Esophagus muscularis mucosa (tissue), 4 donors: ENCODE measurements at regions not wholly inside any gene's neighbourhood (a gene's known extent, or its start where the extent isn't known, plus 50 kb on each side); places are given as distances from the start of the nearest gene placed in this dataset.

Source experiments
- DNase-seq: peaks from one replicate; pipeline ENCODE4 v3.0.0-alpha.2; 2017; ENCODE audit errors: extremely low spot score
- H3K27ac ChIP-seq, 4 donors: fragments of 200-600 bp; sonication (generic); replicated peaks in 1 of 4; 1 replicate in 3 of 4; 2 replicates in 1 of 4; pipeline ENCODE4 v1.5.1; 2016 to 2019; ENCODE audit warnings: mild to moderate bottlenecking in 1 of 4
- H3K27me3 ChIP-seq, 4 donors: fragments of 200-600 bp; sonication (generic); one replicate each; pipeline versions ENCODE4 v1.5.1 to v1.6.0; 2016 to 2019
- H3K36me3 ChIP-seq, 4 donors: fragments of 200-600 bp; sonication (generic); one replicate each; pipeline ENCODE4 v1.5.1; 2016 to 2019
- H3K4me1 ChIP-seq, 4 donors: fragments of 200-600 bp; sonication (generic); one replicate each; pipeline ENCODE4 v1.5.1; 2016 to 2019
- H3K4me3 ChIP-seq, 4 donors: fragments of 200-600 bp; sonication (generic); 1 replicate in 2 of 4; 2 replicates in 2 of 4; pipeline ENCODE4 v1.5.1; 2016 to 2019; ENCODE audit warnings: mild to moderate bottlenecking in 4 of 4, moderate library complexity in 1 of 4
- H3K9me3 ChIP-seq, 4 donors: fragments of 200-600 bp; sonication (generic); 1 replicate in 3 of 4; 2 replicates in 1 of 4; pipeline ENCODE4 v1.5.1; 2016 to 2019
- EP300 ChIP-seq: sonication (generic); formaldehyde crosslinking; IDR thresholded peaks from one replicate; pipeline ENCODE4 v1.6.1; 2017; ENCODE audit warnings: antibody characterized with exemption
- POLR2A ChIP-seq: fragments of 450-650 bp; IDR thresholded peaks from one replicate; pipeline ENCODE4 v1.6.1; 2017; ENCODE audit warnings: antibody characterized with exemption, moderate library complexity, mild to moderate bottlenecking, low read depth
- POLR2AphosphoS5 ChIP-seq, 2 donors: sonication (generic); formaldehyde crosslinking; IDR thresholded peaks; one replicate each; pipeline ENCODE4 v1.6.1; 2017; ENCODE audit warnings: antibody characterized with exemption in 2 of 2
- WGBS: methylation state at CpG from one replicate; pipeline ENCODE4 v1.1.5; 2018; 5-methylcytosine and 5-hydroxymethylcytosine counted together
- intact Hi-C: fragments of 100-400 bp; cut with DNase I; formaldehyde crosslinking; loops from one replicate; pipeline ENCODE4 v1.15.1; 2023
- TF ChIP-seq, protein P1 (sequence below), 3 experiments: fragments of 200-600 bp in 2 of 3; fragments of 450-650 bp in 1 of 3; sonication (generic) in 2 of 3; IDR thresholded peaks; one replicate each; pipeline ENCODE4 v1.5.1; 2017 to 2019; ENCODE audit warnings: antibody characterized with exemption in 3 of 3, mild to moderate bottlenecking in 2 of 3, moderate library complexity in 1 of 3

DNA sequence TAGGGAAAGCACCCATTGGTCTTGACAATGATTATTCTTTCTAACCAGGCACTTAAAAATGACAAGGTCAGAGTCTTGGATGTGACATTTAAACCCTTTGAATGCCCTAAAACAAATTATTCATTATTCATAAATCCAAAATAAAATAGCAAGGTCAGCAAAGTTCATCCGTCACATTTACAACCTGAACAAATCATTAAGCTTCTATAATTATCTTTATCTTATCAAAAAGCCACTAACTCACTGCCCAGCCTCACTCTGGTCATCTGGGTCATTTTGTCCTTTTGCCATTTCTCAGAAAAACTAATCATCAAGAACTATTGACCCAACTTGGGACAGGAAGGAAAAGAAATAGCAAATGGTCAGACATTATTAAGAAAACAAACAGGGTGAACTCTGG lies 507.3 kb upstream of the CDH8 start:
- Histone ChIP-seq H3K27me3 (no peaks in the 10 kb centered on the region), H3K27ac (no peak overlapping the region), H3K4me3 (no peak overlapping the region), H3K9me3 (no peaks in the 10 kb centered on the region), H3K36me3 (no peaks in the 10 kb centered on the region), H3K4me1 (no peaks in the 10 kb centered on the region)
- no peak for DNase-seq
- 73% methylated on average over 1 of the region's 1 CpG for WGBS
- intact Hi-C loops: no loop called here
- TF ChIP-seq EP300 (no peak), POLR2AphosphoS5 (IDR thresholded peaks at IDR 0.05) (no peak), POLR2A (no peak)
- TF ChIP-seq, protein P1, sequence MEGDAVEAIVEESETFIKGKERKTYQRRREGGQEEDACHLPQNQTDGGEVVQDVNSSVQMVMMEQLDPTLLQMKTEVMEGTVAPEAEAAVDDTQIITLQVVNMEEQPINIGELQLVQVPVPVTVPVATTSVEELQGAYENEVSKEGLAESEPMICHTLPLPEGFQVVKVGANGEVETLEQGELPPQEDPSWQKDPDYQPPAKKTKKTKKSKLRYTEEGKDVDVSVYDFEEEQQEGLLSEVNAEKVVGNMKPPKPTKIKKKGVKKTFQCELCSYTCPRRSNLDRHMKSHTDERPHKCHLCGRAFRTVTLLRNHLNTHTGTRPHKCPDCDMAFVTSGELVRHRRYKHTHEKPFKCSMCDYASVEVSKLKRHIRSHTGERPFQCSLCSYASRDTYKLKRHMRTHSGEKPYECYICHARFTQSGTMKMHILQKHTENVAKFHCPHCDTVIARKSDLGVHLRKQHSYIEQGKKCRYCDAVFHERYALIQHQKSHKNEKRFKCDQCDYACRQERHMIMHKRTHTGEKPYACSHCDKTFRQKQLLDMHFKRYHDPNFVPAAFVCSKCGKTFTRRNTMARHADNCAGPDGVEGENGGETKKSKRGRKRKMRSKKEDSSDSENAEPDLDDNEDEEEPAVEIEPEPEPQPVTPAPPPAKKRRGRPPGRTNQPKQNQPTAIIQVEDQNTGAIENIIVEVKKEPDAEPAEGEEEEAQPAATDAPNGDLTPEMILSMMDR (IDR thresholded peaks at IDR 0.05): no peak

DNA sequence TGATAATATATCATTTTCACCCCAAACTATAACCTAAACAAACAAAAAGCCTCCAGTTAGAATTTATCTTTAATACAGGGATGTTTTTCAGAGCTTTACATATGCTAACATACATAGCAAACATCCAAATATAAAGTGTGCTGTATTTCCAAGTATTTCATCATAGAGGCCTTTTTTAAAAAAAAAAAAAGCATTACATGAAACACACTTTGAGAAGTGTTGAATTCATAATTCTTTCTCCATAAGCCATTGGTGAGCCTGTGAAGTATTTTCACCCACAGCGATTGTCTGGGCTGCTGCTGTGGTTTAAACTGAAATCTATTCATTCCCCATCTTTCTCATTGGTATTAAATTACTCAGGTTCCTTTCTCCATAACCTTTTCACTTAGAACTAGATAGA lies 503.4 kb upstream of the CDH8 start:
- DNase-seq: no peak
- WGBS: 65% methylated on average over 1 of the region's 1 CpG
- H3K27me3 ChIP-seq: no peaks in the 10 kb centered on the region
- H3K9me3 ChIP-seq: no peaks in the 10 kb centered on the region
- H3K4me1 ChIP-seq: no peaks in the 10 kb centered on the region
- H3K36me3 ChIP-seq: no peaks in the 10 kb centered on the region
- TF ChIP-seq, protein P1 (IDR thresholded peaks at IDR 0.05): no peak
- TF ChIP-seq POLR2A (no peak), EP300 (no peak), POLR2AphosphoS5 (IDR thresholded peaks at IDR 0.05) (no peak)
- H3K4me3 ChIP-seq: no peak overlapping the region
- H3K27ac ChIP-seq: no peak overlapping the region
- intact Hi-C loops: no loop called here

DNA sequence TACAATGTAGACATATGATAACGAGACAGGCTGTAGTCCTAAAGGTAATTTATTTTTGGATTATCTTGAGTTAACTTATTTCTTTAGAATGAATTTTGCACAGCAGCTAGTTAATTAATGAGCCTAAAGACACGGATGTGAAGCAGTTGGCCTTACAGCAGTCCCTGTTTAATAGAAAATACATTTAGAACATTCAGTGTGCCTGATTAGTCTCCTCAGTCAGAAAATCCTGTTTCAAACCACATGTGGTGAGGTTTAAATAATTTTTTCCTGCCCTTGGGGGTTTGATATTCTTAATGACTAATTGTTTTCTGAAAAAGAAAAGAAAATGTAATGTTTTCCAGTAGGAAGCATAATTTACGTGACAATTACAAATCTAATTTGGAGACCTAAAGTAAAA lies 494.2 kb upstream of the CDH8 start:
- TF ChIP-seq, protein P1 (IDR thresholded peaks at IDR 0.05): no peak
- TF ChIP-seq EP300: no peak
- DNase-seq: no peak

DNA sequence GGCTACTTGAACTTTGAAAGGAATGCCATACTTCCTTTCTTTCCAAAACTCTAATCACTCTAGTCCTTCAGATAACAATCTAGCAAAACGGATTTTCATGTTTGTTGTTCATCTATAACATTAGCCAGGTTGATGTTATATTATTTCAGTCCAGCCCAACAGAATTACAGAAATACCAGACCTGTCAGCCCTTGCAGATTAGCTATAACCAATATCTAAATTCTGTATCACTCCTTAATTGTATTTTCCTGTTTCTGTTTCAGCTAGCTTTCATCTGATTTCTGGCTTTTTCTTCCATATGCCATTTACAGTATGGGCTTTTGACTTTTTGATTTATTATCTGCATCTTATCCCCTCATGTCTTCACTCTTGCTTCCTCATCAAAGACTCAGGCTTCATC lies 479.8 kb upstream of the CDH8 start:
- TF ChIP-seq POLR2AphosphoS5 (IDR thresholded peaks at IDR 0.05) (no peak), POLR2A (no peak)
- Histone ChIP-seq H3K36me3 (no peaks in the 10 kb centered on the region), H3K9me3 (no peaks in the 10 kb centered on the region), H3K27ac (no peak overlapping the region), H3K4me1 (no peaks in the 10 kb centered on the region), H3K27me3 (no peaks in the 10 kb centered on the region), H3K4me3 (no peak overlapping the region)
- intact Hi-C loops: no loop called here
- DNase-seq: no peak
- WGBS: 46% methylated on average over 1 of the region's 1 CpG

More for the DNA sequence above, 494.2 kb upstream of the CDH8 start:
- no peak overlapping the region for H3K27ac ChIP-seq
- no peaks in the 10 kb centered on the region for H3K9me3 ChIP-seq
- no peaks in the 10 kb centered on the region for H3K36me3 ChIP-seq
- H3K4me1 ChIP-seq: no peaks in the 10 kb centered on the region
- WGBS: 53% methylated on average over 3 of the region's 3 CpGs
- no peak overlapping the region for H3K4me3 ChIP-seq
- intact Hi-C loops: no loop called here
- H3K27me3 ChIP-seq: no peaks in the 10 kb centered on the region

DNA sequence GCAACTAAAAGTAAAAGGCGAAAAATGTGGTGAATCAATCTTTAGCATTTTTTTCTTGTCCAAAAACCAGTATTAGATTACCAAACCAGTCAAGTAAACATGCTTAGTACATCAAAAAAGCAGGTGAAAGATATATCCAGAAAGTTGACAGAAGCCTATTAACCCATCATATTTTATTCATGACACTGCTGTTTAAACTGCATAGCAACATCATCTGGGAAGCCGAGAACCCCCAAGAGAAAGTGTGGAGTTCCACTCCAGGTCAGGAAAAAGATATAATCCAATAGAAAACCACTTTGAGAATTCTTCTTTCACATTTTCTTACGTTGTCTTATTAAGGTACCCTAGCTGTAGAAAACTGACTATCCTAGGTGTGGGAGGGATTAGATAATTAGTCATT lies 466.8 kb upstream of the CDH8 start:
- no peak for DNase-seq
- no peaks in the 10 kb centered on the region for H3K27me3 ChIP-seq
- H3K9me3 ChIP-seq: no peaks in the 10 kb centered on the region
- intact Hi-C loops: no loop called here
- no peak overlapping the region for H3K4me3 ChIP-seq
- peaks cover 0 to 4% (median 0%) of the 10 kb centered on the region in 4 donors for H3K4me1 ChIP-seq
- whole genome bisulfite sequencing: 71% methylated on average over 3 of the region's 3 CpGs
- no peak for TF ChIP-seq EP300
- no peak for TF ChIP-seq POLR2A
- TF ChIP-seq POLR2AphosphoS5 (IDR thresholded peaks at IDR 0.05): no peak
- TF ChIP-seq, protein P1 (IDR thresholded peaks at IDR 0.05): no peak
- no peaks in the 10 kb centered on the region for H3K36me3 ChIP-seq
- H3K27ac ChIP-seq: no peak overlapping the region
